ENCODE measurements at regions not wholly inside any gene's neighbourhood (a gene's known extent, or its start where the extent isn't known, plus 50 kb on each side); places are given as distances from the start of the nearest gene placed in this dataset.
A peak's percentile ranks its signal among the peaks of the same experiment; 100 is the strongest.

- H2BK5ac ChIP-seq (ENCODE audit: low read depth, low read length, poor library complexity, severe bottlenecking): no peak overlapping the region
- no peak overlapping the region for H2BK12ac ChIP-seq (ENCODE audit: low read length in 2 of 2)
- no peaks in the 10 kb centered on the region for H3K79me1 ChIP-seq (replicated peaks; ENCODE audit: low read length, poor library complexity, severe bottlenecking)
- H2AFZ ChIP-seq (ENCODE audit: low read depth, low read length): no peak overlapping the region
- H3K4me1 ChIP-seq (ENCODE audit: control insufficient read depth, insufficient read depth, low read depth, low read length): peaks cover 5% of the 10 kb centered on the region
- no peak overlapping the region for H3K9ac ChIP-seq (ENCODE audit: low read length)
- H2BK15ac ChIP-seq (ENCODE audit: low read depth, poor library complexity, severe bottlenecking): no peak overlapping the region
- H4K8ac ChIP-seq (ENCODE audit: low read length): no peak overlapping the region
- H3K4ac ChIP-seq (ENCODE audit: low read depth in 1 of 2, low read length in 2 of 2): no peak overlapping the region
- H3K14ac ChIP-seq (ENCODE audit: low read length in 2 of 2): no peak overlapping the region
- no peaks in the 10 kb centered on the region for H3K36me3 ChIP-seq (ENCODE audit: control insufficient read depth in 1 of 2, insufficient read depth in 2 of 2, low read depth in 1 of 2, low read length in 2 of 2)
- H3K27ac ChIP-seq (ENCODE audit: low read length, poor library complexity, severe bottlenecking): peak overlapping the region; percentile 61
- no peak overlapping the region for H3K4me2 ChIP-seq (ENCODE audit: low read length, poor library complexity, severe bottlenecking)
- 0% methylated on average over 1 of the region's 2 CpGs for WGBS
- H3K18ac ChIP-seq (ENCODE audit: low read depth in 1 of 2, low read length in 2 of 2): no peak overlapping the region
- H3K9me3 ChIP-seq (ENCODE audit: control insufficient read depth, low read length): peaks cover 20% of the 10 kb centered on the region
- peak; percentile 92 for DNase-seq
- no peak overlapping the region for H2AK5ac ChIP-seq (ENCODE audit: low read length, severe bottlenecking)
- H3K4me3 ChIP-seq (ENCODE audit: insufficient read depth in 1 of 2, low read depth in 1 of 2, low read length in 2 of 2): no peak overlapping the region
- no peak overlapping the region for H2BK120ac ChIP-seq (ENCODE audit: low read depth, low read length)
- no peaks in the 10 kb centered on the region for H3K27me3 ChIP-seq (ENCODE audit: control insufficient read depth in 1 of 2, insufficient read depth in 1 of 2, low read length in 2 of 2)
- H4K91ac ChIP-seq (ENCODE audit: low read length): no peak overlapping the region
- H3K23ac ChIP-seq (ENCODE audit: low read length in 2 of 2): no peak overlapping the region
These were observed 847.0 kb downstream of the TRIML1 start for GRCh38 chr4:188986271-188986689.

GRCh38 chr4:188987011-188987410, 847.8 kb downstream of the TRIML1 start:
- H2BK12ac ChIP-seq (ENCODE audit: low read length in 2 of 2): peak overlapping the region in 1 of 2 experiments; percentile 45
- peaks cover 5% of the 10 kb centered on the region for H3K4me1 ChIP-seq (ENCODE audit: control insufficient read depth, insufficient read depth, low read depth, low read length)
- peak overlapping the region; percentile 90 for H2BK120ac ChIP-seq (ENCODE audit: low read depth, low read length)

GRCh38 chr4:188988131-188988530, 848.9 kb downstream of the TRIML1 start:
- Histone ChIP-seq H3K4me3 (ENCODE audit: insufficient read depth in 1 of 2, low read depth in 1 of 2, low read length in 2 of 2) (no peak overlapping the region), H2BK12ac (ENCODE audit: low read length in 2 of 2) (peak overlapping the region; percentile 38 to 52), H4K91ac (ENCODE audit: low read length) (no peak overlapping the region), H2BK120ac (ENCODE audit: low read depth, low read length) (no peak overlapping the region), H3K27me3 (ENCODE audit: control insufficient read depth in 1 of 2, insufficient read depth in 1 of 2, low read length in 2 of 2) (no peaks in the 10 kb centered on the region), H3K18ac (ENCODE audit: low read depth in 1 of 2, low read length in 2 of 2) (peak overlapping the region; percentile 11 to 70), H3K36me3 (ENCODE audit: control insufficient read depth in 1 of 2, insufficient read depth in 2 of 2, low read depth in 1 of 2, low read length in 2 of 2) (no peaks in the 10 kb centered on the region), H2BK5ac (ENCODE audit: low read depth, low read length, poor library complexity, severe bottlenecking) (peak overlapping the region; percentile 3), H3K79me1 (replicated peaks; ENCODE audit: low read length, poor library complexity, severe bottlenecking) (no peaks in the 10 kb centered on the region), H3K4ac (ENCODE audit: low read depth in 1 of 2, low read length in 2 of 2) (peak overlapping the region in 1 of 2 experiments; percentile 75), H3K4me1 (ENCODE audit: control insufficient read depth, insufficient read depth, low read depth, low read length) (peaks cover 5% of the 10 kb centered on the region), H2BK15ac (ENCODE audit: low read depth, poor library complexity, severe bottlenecking) (no peak overlapping the region), H2AFZ (ENCODE audit: low read depth, low read length) (no peak overlapping the region), H2AK5ac (ENCODE audit: low read length, severe bottlenecking) (peak overlapping the region; percentile 82), H3K9ac (ENCODE audit: low read length) (no peak overlapping the region), H4K8ac (ENCODE audit: low read length) (no peak overlapping the region), H3K9me3 (ENCODE audit: control insufficient read depth, low read length) (peaks cover 17% of the 10 kb centered on the region), H3K23ac (ENCODE audit: low read length in 2 of 2) (no peak overlapping the region), H3K4me2 (ENCODE audit: low read length, poor library complexity, severe bottlenecking) (no peak overlapping the region), H3K27ac (ENCODE audit: low read length, poor library complexity, severe bottlenecking) (no peak overlapping the region), H3K14ac (ENCODE audit: low read length in 2 of 2) (no peak overlapping the region)
- WGBS: 96% methylated on average over 8 of the region's 8 CpGs
- no peak for DNase-seq

More at GRCh38 chr4:188987011-188987410, 847.8 kb downstream of the TRIML1 start:
- Histone ChIP-seq H4K91ac (ENCODE audit: low read length) (no peak overlapping the region), H3K9me3 (ENCODE audit: control insufficient read depth, low read length) (peaks cover 20% of the 10 kb centered on the region), H3K9ac (ENCODE audit: low read length) (no peak overlapping the region), H3K79me1 (replicated peaks; ENCODE audit: low read length, poor library complexity, severe bottlenecking) (no peaks in the 10 kb centered on the region), H3K4me3 (ENCODE audit: insufficient read depth in 1 of 2, low read depth in 1 of 2, low read length in 2 of 2) (no peak overlapping the region), H2BK15ac (ENCODE audit: low read depth, poor library complexity, severe bottlenecking) (no peak overlapping the region), H3K27me3 (ENCODE audit: control insufficient read depth in 1 of 2, insufficient read depth in 1 of 2, low read length in 2 of 2) (no peaks in the 10 kb centered on the region), H3K14ac (ENCODE audit: low read length in 2 of 2) (no peak overlapping the region), H2BK5ac (ENCODE audit: low read depth, low read length, poor library complexity, severe bottlenecking) (no peak overlapping the region), H4K8ac (ENCODE audit: low read length) (peak overlapping the region; percentile 84), H3K4me2 (ENCODE audit: low read length, poor library complexity, severe bottlenecking) (no peak overlapping the region), H3K36me3 (ENCODE audit: control insufficient read depth in 1 of 2, insufficient read depth in 2 of 2, low read depth in 1 of 2, low read length in 2 of 2) (no peaks in the 10 kb centered on the region), H2AFZ (ENCODE audit: low read depth, low read length) (no peak overlapping the region), H3K27ac (ENCODE audit: low read length, poor library complexity, severe bottlenecking) (peak overlapping the region; percentile 61), H3K23ac (ENCODE audit: low read length in 2 of 2) (no peak overlapping the region), H3K4ac (ENCODE audit: low read depth in 1 of 2, low read length in 2 of 2) (peak overlapping the region; percentile 9 to 66), H3K18ac (ENCODE audit: low read depth in 1 of 2, low read length in 2 of 2) (peak overlapping the region; percentile 37 to 62), H2AK5ac (ENCODE audit: low read length, severe bottlenecking) (no peak overlapping the region)
- no peak for DNase-seq
- WGBS: 94% methylated on average over 1 of the region's 1 CpG

GRCh38 chr4:188989371-188989770, 850.1 kb downstream of the TRIML1 start:
- Histone ChIP-seq H2BK15ac (ENCODE audit: low read depth, poor library complexity, severe bottlenecking) (no peak overlapping the region), H3K27me3 (ENCODE audit: control insufficient read depth in 1 of 2, insufficient read depth in 1 of 2, low read length in 2 of 2) (no peaks in the 10 kb centered on the region), H2BK12ac (ENCODE audit: low read length in 2 of 2) (no peak overlapping the region), H3K9ac (ENCODE audit: low read length) (no peak overlapping the region), H4K8ac (ENCODE audit: low read length) (no peak overlapping the region), H3K4me1 (ENCODE audit: control insufficient read depth, insufficient read depth, low read depth, low read length) (peaks cover 5% of the 10 kb centered on the region), H2BK120ac (ENCODE audit: low read depth, low read length) (no peak overlapping the region), H2BK5ac (ENCODE audit: low read depth, low read length, poor library complexity, severe bottlenecking) (no peak overlapping the region), H3K79me1 (replicated peaks; ENCODE audit: low read length, poor library complexity, severe bottlenecking) (no peaks in the 10 kb centered on the region), H3K27ac (ENCODE audit: low read length, poor library complexity, severe bottlenecking) (no peak overlapping the region), H2AK5ac (ENCODE audit: low read length, severe bottlenecking) (no peak overlapping the region), H3K14ac (ENCODE audit: low read length in 2 of 2) (no peak overlapping the region), H4K91ac (ENCODE audit: low read length) (no peak overlapping the region), H3K36me3 (ENCODE audit: control insufficient read depth in 1 of 2, insufficient read depth in 2 of 2, low read depth in 1 of 2, low read length in 2 of 2) (no peaks in the 10 kb centered on the region), H2AFZ (ENCODE audit: low read depth, low read length) (no peak overlapping the region), H3K18ac (ENCODE audit: low read depth in 1 of 2, low read length in 2 of 2) (no peak overlapping the region), H3K23ac (ENCODE audit: low read length in 2 of 2) (no peak overlapping the region), H3K4ac (ENCODE audit: low read depth in 1 of 2, low read length in 2 of 2) (no peak overlapping the region), H3K9me3 (ENCODE audit: control insufficient read depth, low read length) (peaks cover 11% of the 10 kb centered on the region), H3K4me3 (ENCODE audit: insufficient read depth in 1 of 2, low read depth in 1 of 2, low read length in 2 of 2) (no peak overlapping the region), H3K4me2 (ENCODE audit: low read length, poor library complexity, severe bottlenecking) (no peak overlapping the region)
- DNase-seq: no peak
- WGBS: 79% methylated on average over 3 of the region's 3 CpGs
